Neural progenitor cell (in vitro differentiated cells): ENCODE measurements at regions not wholly inside any gene's neighbourhood (a gene's known extent, or its start where the extent isn't known, plus 50 kb on each side); places are given as distances from the start of the nearest gene placed in this dataset.
"Not testable (repeated sequence)": the region's sequence is repeated elsewhere in the genome, so short reads cannot be mapped to it uniquely, and the experiment has no call there.

ENCODE experiments used
- EZH2phosphoT487 ChIP-seq: fragments of 200-600 bp; sonication (generic); IDR thresholded peaks from 2 replicates; pipeline ENCODE4 v1.6.1; 2017; ENCODE audit warnings: antibody characterized with exemption
- TF ChIP-seq, protein P1 (sequence below): fragments of 200-600 bp; sonication (generic); IDR thresholded peaks from 2 replicates; pipeline ENCODE4 v1.5.1; 2017; ENCODE audit warnings: antibody characterized with exemption, mild to moderate bottlenecking

DNA sequence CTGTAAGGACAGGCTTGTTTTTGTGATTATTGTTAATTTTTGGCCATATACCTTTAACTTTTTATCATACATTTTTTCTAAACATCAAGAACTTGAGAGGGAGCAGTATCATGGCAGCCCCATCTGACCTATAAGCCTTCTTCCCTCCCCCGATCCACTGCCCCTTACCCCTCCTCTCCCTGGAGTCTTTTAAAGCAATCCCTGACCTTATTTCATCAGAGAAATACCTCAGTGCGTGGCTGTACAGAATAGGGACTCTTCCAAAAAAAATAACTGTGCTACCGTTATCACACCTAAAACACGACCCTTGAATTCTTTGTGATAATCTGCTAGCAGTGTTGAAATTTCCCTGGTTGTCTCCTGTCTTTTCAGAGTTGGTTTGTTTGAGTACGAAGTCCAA lies 4448.7 kb upstream of the TPTE start:
- TF ChIP-seq, protein P1, sequence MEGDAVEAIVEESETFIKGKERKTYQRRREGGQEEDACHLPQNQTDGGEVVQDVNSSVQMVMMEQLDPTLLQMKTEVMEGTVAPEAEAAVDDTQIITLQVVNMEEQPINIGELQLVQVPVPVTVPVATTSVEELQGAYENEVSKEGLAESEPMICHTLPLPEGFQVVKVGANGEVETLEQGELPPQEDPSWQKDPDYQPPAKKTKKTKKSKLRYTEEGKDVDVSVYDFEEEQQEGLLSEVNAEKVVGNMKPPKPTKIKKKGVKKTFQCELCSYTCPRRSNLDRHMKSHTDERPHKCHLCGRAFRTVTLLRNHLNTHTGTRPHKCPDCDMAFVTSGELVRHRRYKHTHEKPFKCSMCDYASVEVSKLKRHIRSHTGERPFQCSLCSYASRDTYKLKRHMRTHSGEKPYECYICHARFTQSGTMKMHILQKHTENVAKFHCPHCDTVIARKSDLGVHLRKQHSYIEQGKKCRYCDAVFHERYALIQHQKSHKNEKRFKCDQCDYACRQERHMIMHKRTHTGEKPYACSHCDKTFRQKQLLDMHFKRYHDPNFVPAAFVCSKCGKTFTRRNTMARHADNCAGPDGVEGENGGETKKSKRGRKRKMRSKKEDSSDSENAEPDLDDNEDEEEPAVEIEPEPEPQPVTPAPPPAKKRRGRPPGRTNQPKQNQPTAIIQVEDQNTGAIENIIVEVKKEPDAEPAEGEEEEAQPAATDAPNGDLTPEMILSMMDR, result not testable (repeated sequence)
- not testable (repeated sequence) for TF ChIP-seq EZH2phosphoT487
